Endodermal cell (in vitro differentiated cells): ENCODE measurements at regions not wholly inside any gene's neighbourhood (a gene's known extent, or its start where the extent isn't known, plus 50 kb on each side); places are given as distances from the start of the nearest gene placed in this dataset.

ENCODE experiments used
- DNase-seq: peaks from one replicate; pipeline ENCODE4 v3.0.0-alpha.2; 2017
- H3K27ac ChIP-seq: 2 replicates; pipeline ENCODE4 v1.5.1; 2013; ENCODE audit warnings: mild to moderate bottlenecking, low read depth, low read length, moderate library complexity
- H3K27me3 ChIP-seq: 2 replicates; pipeline ENCODE4 v1.6.1; 2013; ENCODE audit warnings: mild to moderate bottlenecking, low read length, moderate library complexity; ENCODE audit not compliant: insufficient read depth, control insufficient read depth, poor library complexity, severe bottlenecking
- H3K36me3 ChIP-seq: 2 replicates; pipeline ENCODE4 v1.7.0; 2013; ENCODE audit warnings: mild to moderate bottlenecking, low read length, moderate library complexity; ENCODE audit not compliant: control insufficient read depth, insufficient read depth
- H3K4me1 ChIP-seq: one replicate; pipeline ENCODE4 v1.7.0; 2013; ENCODE audit warnings: low read length; ENCODE audit not compliant: control insufficient read depth, insufficient read depth
- H3K4me3 ChIP-seq: 2 replicates; pipeline ENCODE4 v1.5.1; 2013; ENCODE audit warnings: mild to moderate bottlenecking, low read length, moderate library complexity
- H3K9ac ChIP-seq: 2 replicates; pipeline ENCODE4 v1.6.1; 2013; ENCODE audit warnings: mild to moderate bottlenecking, low read length, moderate library complexity; ENCODE audit not compliant: poor library complexity, severe bottlenecking; ENCODE audit errors: extremely low read depth
- H3K9me3 ChIP-seq: 2 replicates; pipeline ENCODE4 v1.6.1; 2013; ENCODE audit warnings: mild to moderate bottlenecking, low read length, moderate library complexity; ENCODE audit not compliant: control insufficient read depth
- H3K27ac Mint-ChIP-seq: 2 replicates; pipeline ENCODE4 v1.8.0; 2020; ENCODE audit warnings: mixed read lengths
- H3K27me3 Mint-ChIP-seq: 2 replicates; pipeline ENCODE4 v1.8.0; 2021; ENCODE audit warnings: mild to moderate bottlenecking, mixed read lengths; ENCODE audit not compliant: insufficient read depth
- H3K36me3 Mint-ChIP-seq: 2 replicates; pipeline ENCODE4 v1.8.0; 2020; ENCODE audit warnings: low read depth, mixed read lengths
- H3K4me1 Mint-ChIP-seq: 2 replicates; pipeline ENCODE4 v1.8.0; 2020; ENCODE audit warnings: mixed read lengths
- H3K4me3 Mint-ChIP-seq: 2 replicates; pipeline ENCODE4 v1.8.0; 2020; ENCODE audit warnings: mild to moderate bottlenecking, moderate library complexity, mixed read lengths
- H3K9me3 Mint-ChIP-seq: 2 replicates; pipeline ENCODE4 v1.8.0; 2020; ENCODE audit warnings: mild to moderate bottlenecking, mixed read lengths
- CTCF ChIP-seq: fragments of 200-600 bp; sonication (generic); conservative IDR thresholded peaks from 2 replicates; pipeline ENCODE4 v1.5.0; 2021; ENCODE audit warnings: antibody characterized with exemption, mild to moderate bottlenecking
- WGBS, 2 experiments: methylation state at CpG; one replicate each; pipeline versions ENCODE4 v1.1.5 to v1.1.7; 2013; ENCODE audit warnings: missing lambda C conversion rate in 2 of 2, mixed read lengths in 1 of 2; ENCODE audit not compliant: insufficient coverage in 1 of 2, insufficient read length in 1 of 2; 5-methylcytosine and 5-hydroxymethylcytosine counted together

GRCh38 chr7:121578669-121579068 lies 182.6 kb upstream of the FAM3C start:
- Histone ChIP-seq H3K9ac (no peak overlapping the region), H3K27me3 (no peaks in the 10 kb centered on the region), H3K27ac (no peak overlapping the region), H3K4me3 (no peak overlapping the region), H3K9me3 (no peaks in the 10 kb centered on the region), H3K36me3 (no peaks in the 10 kb centered on the region), H3K4me1 (peaks cover under 1% of the 10 kb centered on the region)
- 92 to 100% methylated on average over 2 to 3 of the region's 3 CpGs for WGBS, 2 experiments
- TF ChIP-seq CTCF = no peak
- no peak overlapping the region for H3K27ac Mint-ChIP-seq
- H3K4me3 Mint-ChIP-seq = no peak overlapping the region
- H3K27me3 Mint-ChIP-seq = no peaks in the 10 kb centered on the region
- no peaks in the 10 kb centered on the region for H3K36me3 Mint-ChIP-seq
- H3K4me1 Mint-ChIP-seq = peaks cover 5% of the 10 kb centered on the region
- H3K9me3 Mint-ChIP-seq = no peaks in the 10 kb centered on the region
- no peak for DNase-seq

- H3K4me1 Mint-ChIP-seq = peaks cover 5% of the 10 kb centered on the region
- Histone ChIP-seq H3K4me1 (no peaks in the 10 kb centered on the region), H3K27ac (no peak overlapping the region), H3K9ac (no peak overlapping the region), H3K27me3 (no peaks in the 10 kb centered on the region), H3K4me3 (no peak overlapping the region), H3K36me3 (no peaks in the 10 kb centered on the region), H3K9me3 (no peaks in the 10 kb centered on the region)
- no peaks in the 10 kb centered on the region for H3K36me3 Mint-ChIP-seq
- no peak for DNase-seq
- H3K9me3 Mint-ChIP-seq = no peaks in the 10 kb centered on the region
- no peaks in the 10 kb centered on the region for H3K27me3 Mint-ChIP-seq
- TF ChIP-seq CTCF = no peak
- H3K4me3 Mint-ChIP-seq = no peak overlapping the region
- WGBS, 2 experiments = 58 to 71% methylated on average over 2 to 6 of the region's 6 CpGs
- no peak overlapping the region for H3K27ac Mint-ChIP-seq
Observed at GRCh38 chr7:121576148-121576917, 180.2 kb upstream of the FAM3C start.

DNA sequence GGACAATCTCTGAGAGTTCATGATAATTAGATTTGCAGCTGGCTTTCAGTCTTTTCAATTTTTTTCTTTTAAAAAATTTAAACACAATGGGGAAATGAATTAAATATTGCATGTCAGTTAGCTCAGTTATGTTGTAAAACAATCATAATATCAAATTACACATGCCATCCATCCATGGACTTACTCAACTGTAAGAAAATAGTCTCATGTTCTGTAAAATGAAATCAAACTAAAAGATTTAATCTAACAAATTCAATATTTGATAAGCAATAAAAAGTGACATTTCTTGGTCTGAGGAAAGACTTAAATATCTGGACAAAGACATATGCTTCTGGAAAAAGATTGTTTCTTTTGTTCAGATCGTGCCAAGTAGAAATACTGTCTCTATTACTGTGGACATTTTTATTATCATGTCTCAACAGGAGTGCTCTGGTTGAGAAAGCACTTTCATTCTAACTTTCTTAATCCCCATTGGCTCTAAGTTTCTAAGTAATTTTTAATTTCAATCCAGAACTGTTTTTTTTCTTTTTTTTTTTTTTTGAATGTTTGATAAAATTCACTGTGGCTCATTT lies 179.2 kb upstream of the FAM3C start:
- Mint-ChIP-seq H3K9me3 (peaks cover 2% of the 10 kb centered on the region), H3K36me3 (no peaks in the 10 kb centered on the region), H3K27me3 (no peaks in the 10 kb centered on the region), H3K4me1 (peaks cover 5% of the 10 kb centered on the region), H3K4me3 (no peak overlapping the region), H3K27ac (no peak overlapping the region)
- no peak overlapping the region for H3K4me3 ChIP-seq
- no peak for DNase-seq
- WGBS, 2 experiments = 83 to 100% methylated on average over 1 of the region's 1 CpG
- no peak overlapping the region for H3K27ac ChIP-seq
- H3K36me3 ChIP-seq = no peaks in the 10 kb centered on the region
- H3K9me3 ChIP-seq = no peaks in the 10 kb centered on the region
- H3K27me3 ChIP-seq = no peaks in the 10 kb centered on the region
- H3K4me1 ChIP-seq = no peaks in the 10 kb centered on the region
- no peak for TF ChIP-seq CTCF
- H3K9ac ChIP-seq = no peak overlapping the region
